Osteoblast (primary cell): ENCODE measurements at regions not wholly inside any gene's neighbourhood (a gene's known extent, or its start where the extent isn't known, plus 50 kb on each side); places are given as distances from the start of the nearest gene placed in this dataset.
A peak's percentile ranks its signal among the peaks of the same experiment; 100 is the strongest.

ENCODE experiments used
- DNase-seq: peaks from one replicate; pipeline ENCODE4 v3.0.0; 2011; ENCODE audit warnings: low spot score, mixed read lengths; ENCODE audit not compliant: insufficient read length; ENCODE audit errors: missing footprints
- H2AFZ ChIP-seq: 2 replicates; pipeline ENCODE4 v1.6.0; 2011; ENCODE audit warnings: mild to moderate bottlenecking, low read length
- H3K27ac ChIP-seq: 2 replicates; pipeline ENCODE4 v1.5.1; 2011; ENCODE audit warnings: mild to moderate bottlenecking, low read depth, low read length, moderate library complexity
- H3K27me3 ChIP-seq: 2 replicates; pipeline ENCODE4 v1.6.0; 2012; ENCODE audit warnings: mild to moderate bottlenecking, control low read depth, inconsistent platforms, low read length, moderate library complexity; ENCODE audit not compliant: insufficient read depth
- H3K36me3 ChIP-seq: 2 replicates; pipeline ENCODE4 v1.5.1; 2011; ENCODE audit warnings: mild to moderate bottlenecking, low read length, control low read depth, moderate library complexity; ENCODE audit not compliant: insufficient read depth
- H3K4me1 ChIP-seq: 2 replicates; pipeline ENCODE4 v1.5.1; 2011; ENCODE audit warnings: mild to moderate bottlenecking, low read length, control low read depth, moderate library complexity; ENCODE audit not compliant: insufficient read depth
- H3K4me2 ChIP-seq: 2 replicates; pipeline ENCODE4 v1.6.0; 2011; ENCODE audit warnings: mild to moderate bottlenecking, low read length; ENCODE audit not compliant: insufficient read depth
- H3K4me3 ChIP-seq: fragments of 200-600 bp; sonication (generic); 3 replicates; pipeline ENCODE4 v1.5.1; 2012; ENCODE audit warnings: mild to moderate bottlenecking, low read length, inconsistent platforms; ENCODE audit not compliant: insufficient read depth
- H3K79me2 ChIP-seq: 2 replicates; pipeline ENCODE4 v1.6.0; 2012; ENCODE audit warnings: mild to moderate bottlenecking, low read length, control low read depth, inconsistent platforms; ENCODE audit not compliant: insufficient read depth
- H3K9me3 ChIP-seq: 2 replicates; pipeline ENCODE4 v1.5.1; 2011; ENCODE audit warnings: low read depth, low read length, control low read depth
- H4K20me1 ChIP-seq: 2 replicates; pipeline ENCODE4 v1.6.0; 2012; ENCODE audit warnings: mild to moderate bottlenecking, low read length, control low read depth; ENCODE audit not compliant: insufficient read depth
- CTCF ChIP-seq: IDR thresholded peaks from 2 replicates; pipeline ENCODE4 v1.5.1; 2011; ENCODE audit warnings: mild to moderate bottlenecking, low read depth, low read length, moderate library complexity; ENCODE audit errors: extremely low read depth

DNA sequence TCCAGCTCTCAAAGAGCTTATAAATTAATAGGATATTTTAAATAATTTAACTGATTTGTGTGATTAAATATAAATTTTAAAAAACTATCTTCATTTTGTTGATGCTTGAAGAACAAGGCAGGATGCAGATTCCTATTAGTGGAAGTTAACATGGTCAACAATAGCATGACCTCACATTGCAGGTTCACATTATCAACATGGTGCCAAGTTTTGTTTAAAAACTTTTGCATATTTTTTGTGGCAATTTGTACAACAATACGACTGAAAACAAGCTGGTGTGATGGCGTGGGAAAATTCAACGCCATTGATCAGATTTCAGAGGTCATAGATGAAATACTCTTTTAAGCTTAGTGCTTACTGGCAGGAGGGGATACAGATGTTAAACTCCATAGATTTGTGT lies 114.1 kb upstream of the MYO10 start:
- Histone ChIP-seq H3K36me3 (no peaks in the 10 kb centered on the region), H3K27me3 (no peaks in the 10 kb centered on the region)

GRCh38 chr5:17054911-17055310 lies 118.8 kb upstream of the MYO10 start:
- no peak overlapping the region for H3K4me3 ChIP-seq
- no peaks in the 10 kb centered on the region for H3K79me2 ChIP-seq
- peaks cover 4% of the 10 kb centered on the region for H3K4me1 ChIP-seq
- no peak overlapping the region for H3K27ac ChIP-seq
- H3K36me3 ChIP-seq = no peaks in the 10 kb centered on the region
- no peaks in the 10 kb centered on the region for H3K9me3 ChIP-seq
- H4K20me1 ChIP-seq = no peaks in the 10 kb centered on the region
- H3K27me3 ChIP-seq = no peaks in the 10 kb centered on the region
- DNase-seq = no peak
- no peak overlapping the region for H2AFZ ChIP-seq
- no peak for TF ChIP-seq CTCF
- no peak overlapping the region for H3K4me2 ChIP-seq

More for the DNA sequence above, 114.1 kb upstream of the MYO10 start:
- H3K4me2 ChIP-seq = no peak overlapping the region
- TF ChIP-seq CTCF = no peak
- DNase-seq = no peak
- no peaks in the 10 kb centered on the region for H3K4me1 ChIP-seq
- no peak overlapping the region for H3K27ac ChIP-seq
- H3K9me3 ChIP-seq = no peaks in the 10 kb centered on the region
- no peaks in the 10 kb centered on the region for H4K20me1 ChIP-seq
- H3K79me2 ChIP-seq = no peaks in the 10 kb centered on the region
- H3K4me3 ChIP-seq = no peak overlapping the region
- no peak overlapping the region for H2AFZ ChIP-seq

DNA sequence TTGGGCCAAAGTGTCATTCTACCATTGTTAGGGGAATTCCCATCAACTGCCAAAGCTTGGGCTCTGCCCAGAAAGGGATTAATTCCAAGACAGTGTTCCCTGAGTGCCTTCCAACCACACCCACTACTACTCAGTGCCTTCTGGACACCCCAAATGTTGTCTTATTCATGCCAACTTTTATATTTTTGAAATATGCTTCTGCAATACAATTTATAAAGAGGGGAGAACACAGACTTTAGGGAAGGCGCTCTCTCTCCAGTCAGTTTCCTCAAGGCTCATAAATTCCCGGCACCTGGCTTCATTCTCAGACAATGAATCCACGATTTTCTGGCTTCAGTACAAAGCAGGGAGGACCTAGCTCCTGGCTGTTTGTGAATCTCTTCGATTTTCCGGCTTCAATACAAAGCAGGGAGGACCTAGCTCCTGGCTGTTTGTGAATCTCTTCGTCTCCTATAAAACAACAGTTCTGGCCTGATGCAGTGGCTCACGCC lies 120.1 kb upstream of the MYO10 start:
- Histone ChIP-seq H3K9me3 (no peaks in the 10 kb centered on the region), H3K27me3 (no peaks in the 10 kb centered on the region), H3K36me3 (no peaks in the 10 kb centered on the region), H2AFZ (peak overlapping the region; percentile 47), H3K4me2 (no peak overlapping the region), H3K4me3 (no peak overlapping the region), H4K20me1 (no peaks in the 10 kb centered on the region), H3K27ac (no peak overlapping the region), H3K4me1 (peaks cover 4% of the 10 kb centered on the region), H3K79me2 (no peaks in the 10 kb centered on the region)
- DNase-seq = no peak
- TF ChIP-seq CTCF = no peak

GRCh38 chr5:17058438-17058837 lies 122.3 kb upstream of the MYO10 start:
- H3K4me1 ChIP-seq = peaks cover 4% of the 10 kb centered on the region
- no peaks in the 10 kb centered on the region for H3K36me3 ChIP-seq
- H3K79me2 ChIP-seq = no peaks in the 10 kb centered on the region
- no peak overlapping the region for H2AFZ ChIP-seq
- no peak for DNase-seq
- no peaks in the 10 kb centered on the region for H3K9me3 ChIP-seq
- no peak for TF ChIP-seq CTCF
- no peaks in the 10 kb centered on the region for H3K27me3 ChIP-seq
- H3K4me3 ChIP-seq = no peak overlapping the region
- H3K27ac ChIP-seq = no peak overlapping the region
- no peak overlapping the region for H3K4me2 ChIP-seq
- no peaks in the 10 kb centered on the region for H4K20me1 ChIP-seq
